A172 (cell line): ENCODE measurements at regions not wholly inside any gene's neighbourhood (a gene's known extent, or its start where the extent isn't known, plus 50 kb on each side); places are given as distances from the start of the nearest gene placed in this dataset.

ENCODE experiments used
- DNase-seq: peaks from one replicate; pipeline ENCODE4 v3.0.0-alpha.2; 2015; ENCODE audit warnings: low spot score

- DNase-seq: no peak
Measured at GRCh38 chr1:115893545-115893944, 52.6 kb upstream of the NHLH2 start.

GRCh38 chr1:115898020-115898419, 57.1 kb upstream of the NHLH2 start:
- DNase-seq: no peak

- no peak for DNase-seq
Measured at GRCh38 chr1:115900856-115901255, 59.9 kb upstream of the NHLH2 start.

DNA sequence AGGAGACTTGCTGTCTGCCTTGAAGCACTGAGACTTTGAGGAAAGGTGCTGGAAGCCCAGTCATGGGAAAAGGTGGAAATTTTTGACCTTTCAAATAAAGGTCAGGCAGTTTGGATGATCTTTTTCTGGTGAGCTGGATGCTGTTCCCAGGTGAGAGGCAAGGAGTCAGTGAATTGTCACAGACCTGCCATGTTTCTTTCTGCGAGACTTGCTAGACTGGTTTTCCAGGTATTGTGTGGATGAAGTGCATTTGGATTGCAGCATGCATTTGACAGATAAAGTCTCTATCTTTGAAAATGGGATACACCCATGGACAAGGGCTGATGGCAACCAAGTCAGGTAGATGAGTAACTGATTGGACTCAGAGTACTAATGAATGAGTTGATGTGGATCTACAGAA, 65.7 kb upstream of the NHLH2 start:
- DNase-seq: no peak

DNA sequence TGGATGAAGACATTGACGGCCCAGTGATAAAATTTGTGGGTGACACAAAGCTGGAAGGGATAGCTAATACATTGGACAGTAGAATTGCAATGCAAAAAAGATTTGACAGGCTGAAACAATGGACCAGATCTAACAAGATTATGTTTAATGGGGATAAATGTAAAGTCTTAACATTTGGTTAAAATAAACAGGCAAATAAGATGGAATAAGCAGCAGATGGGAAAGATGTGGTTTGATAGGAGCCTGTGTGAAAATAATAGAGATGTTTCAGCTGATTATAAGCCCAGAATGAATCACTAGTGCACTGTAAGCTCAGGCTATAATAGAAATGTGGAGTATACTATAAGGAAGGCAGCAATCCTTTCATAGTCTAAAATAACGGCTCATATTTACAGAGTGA, 66.2 kb upstream of the NHLH2 start:
- no peak for DNase-seq

DNA sequence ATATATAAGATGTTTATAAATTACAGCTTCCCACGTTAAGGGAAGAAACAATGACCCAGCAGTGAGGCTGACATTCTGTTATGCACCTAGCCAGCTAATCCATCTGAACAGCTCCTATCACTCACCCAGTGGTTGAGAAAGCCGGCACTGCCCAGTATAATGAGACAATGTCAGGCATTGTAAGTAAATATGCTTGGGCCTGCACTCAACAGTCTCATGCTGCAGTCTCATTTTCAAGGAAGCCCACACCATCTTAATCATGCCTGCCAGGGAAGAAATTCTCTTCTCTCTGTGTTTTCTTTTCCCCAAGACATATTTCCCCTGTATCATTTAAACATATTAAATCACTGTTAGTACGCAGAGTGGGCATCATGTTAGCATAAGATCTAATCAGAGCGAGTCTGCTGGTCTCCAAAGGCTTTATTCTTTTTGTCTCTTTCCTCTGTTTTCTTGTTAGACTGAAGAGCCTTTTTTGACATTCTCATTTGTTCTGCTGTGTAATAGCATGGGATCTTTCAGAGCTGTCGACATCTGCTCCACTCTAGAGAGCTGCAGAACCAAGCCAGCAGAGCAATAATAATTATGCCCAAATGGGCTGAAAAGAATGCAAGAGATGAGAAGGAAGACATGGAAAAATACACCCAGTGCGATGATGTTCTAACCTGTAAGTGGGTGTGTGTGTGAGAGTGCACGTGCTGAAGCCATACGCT, 67.6 kb upstream of the SLC22A15 start:
- DNase-seq: no peak

DNA sequence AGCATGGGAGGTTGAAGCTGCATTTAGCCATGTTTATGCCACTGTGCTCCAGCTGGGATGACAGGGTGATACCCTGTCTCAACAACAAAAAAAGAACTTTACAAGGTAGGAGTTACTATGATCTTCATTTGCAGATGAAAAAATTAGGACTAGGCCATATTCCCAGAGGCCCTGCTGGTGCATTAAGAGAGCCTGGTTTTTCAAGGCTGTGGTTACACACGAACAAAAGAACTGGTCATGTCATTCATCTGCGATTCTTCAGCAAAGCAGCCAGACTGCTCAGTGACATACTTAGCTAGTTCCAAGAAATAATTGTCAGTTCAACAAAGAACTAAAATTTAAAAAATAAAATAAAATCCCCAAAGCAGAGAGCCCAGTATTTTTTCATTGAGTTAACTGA, 66.1 kb upstream of the SLC22A15 start:
- no peak for DNase-seq

DNA sequence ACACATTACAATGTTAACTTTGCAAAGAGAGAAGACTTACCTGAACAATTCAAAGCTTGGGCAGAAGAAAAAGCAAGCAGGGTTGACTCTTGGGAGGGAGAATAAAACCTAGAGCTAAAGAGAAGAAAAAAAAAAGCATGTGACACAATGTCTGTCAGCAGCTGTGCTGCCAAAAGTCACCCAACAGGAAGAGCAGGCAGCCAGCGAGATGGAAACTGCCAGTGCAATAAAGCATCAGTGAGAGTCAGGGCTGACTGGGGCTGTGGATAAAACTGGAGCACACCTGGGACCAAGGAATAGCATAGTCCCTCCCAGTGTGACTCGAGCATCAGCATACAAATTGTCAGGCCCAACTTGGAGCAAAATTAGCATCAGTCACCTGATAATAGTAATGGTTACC, 65.0 kb upstream of the SLC22A15 start:
- no peak for DNase-seq

GRCh38 chr1:115912116-115912515, 64.2 kb upstream of the SLC22A15 start:
- DNase-seq: no peak

DNA sequence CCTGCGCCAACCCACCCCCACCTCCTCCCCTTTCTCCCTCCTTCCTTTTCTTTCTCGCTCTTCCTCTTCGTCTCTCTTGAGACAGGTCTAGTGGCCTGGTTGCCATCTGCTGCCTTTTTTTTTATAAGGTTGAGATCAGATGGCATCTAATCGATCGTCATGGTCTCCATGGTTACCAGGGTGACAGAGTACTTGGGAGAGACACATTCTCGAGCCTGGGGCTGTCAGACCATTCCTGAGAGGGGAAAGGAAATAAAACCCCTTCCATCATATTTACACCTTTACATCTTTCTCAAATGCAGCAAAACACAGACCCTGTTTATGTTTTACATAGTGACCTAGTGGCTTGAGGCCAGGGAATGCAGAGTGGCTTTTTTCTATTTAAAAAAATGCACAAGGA, 53.5 kb upstream of the SLC22A15 start:
- DNase-seq: no peak

DNA sequence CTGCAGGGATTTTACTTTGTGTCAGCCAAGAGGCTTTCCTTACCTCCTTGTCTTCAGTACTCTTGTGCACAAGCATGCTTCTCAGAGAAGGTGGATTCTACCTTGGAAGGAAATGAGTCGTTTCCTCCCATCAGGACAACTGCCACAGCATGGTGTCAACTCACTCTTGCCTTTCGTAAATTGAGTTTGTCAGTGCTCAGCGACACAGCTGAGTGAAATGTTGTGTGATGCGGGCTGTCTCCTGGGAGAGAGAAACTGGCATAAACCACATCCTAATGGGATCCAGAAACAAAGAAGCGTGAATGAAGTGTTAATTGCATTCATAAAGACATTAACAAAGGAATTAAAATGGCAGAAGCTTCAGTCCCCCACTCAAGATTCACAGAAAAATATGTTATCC, 51.5 kb upstream of the SLC22A15 start:
- DNase-seq: peak; percentile 7

DNA sequence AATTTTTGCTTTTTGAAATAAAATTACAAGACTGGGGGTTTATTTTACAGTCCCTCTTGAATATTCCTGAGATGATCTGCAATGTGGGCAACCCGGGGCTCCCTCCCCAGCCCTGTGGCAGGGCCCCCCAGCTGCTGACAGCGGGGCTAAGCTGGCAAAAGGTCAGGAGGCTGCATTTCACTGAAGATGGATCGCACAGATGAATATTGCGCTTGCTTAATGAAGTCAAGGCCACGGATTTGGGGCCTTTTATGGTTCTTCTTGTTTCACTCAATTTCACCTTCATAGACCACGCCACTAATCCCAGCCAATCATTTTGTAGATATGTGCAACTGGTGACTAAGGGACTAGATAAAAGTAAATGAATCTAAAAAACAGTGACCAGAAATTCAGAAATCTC, 50.8 kb upstream of the SLC22A15 start:
- DNase-seq: no peak
